ENCODE measurements at regions not wholly inside any gene's neighbourhood (a gene's known extent, or its start where the extent isn't known, plus 50 kb on each side); places are given as distances from the start of the nearest gene placed in this dataset.

- FAIRE-seq (no peak), DNase-seq (ENCODE audit: low read depth) (no peak)
- no peak overlapping the region for H3K27ac ChIP-seq (ENCODE audit: low read depth, low read length)
- H3K9me3 ChIP-seq (ENCODE audit: insufficient read depth, low read depth, low read length) = no peaks in the 10 kb centered on the region
- no peaks in the 10 kb centered on the region for H3K79me2 ChIP-seq (ENCODE audit: insufficient read depth, low read length)
- Mint-ChIP-seq H3K4me1 (ENCODE audit: low read depth, unreplicated experiment) (peaks cover 9% of the 10 kb centered on the region), H3K27ac (ENCODE audit: unreplicated experiment) (no peak overlapping the region), H3K4me3 (ENCODE audit: unreplicated experiment) (no peak overlapping the region), H3K9me3 (ENCODE audit: unreplicated experiment) (no peaks in the 10 kb centered on the region), H3K27me3 (ENCODE audit: low read depth, unreplicated experiment) (no peaks in the 10 kb centered on the region), H3K36me3 (ENCODE audit: low read depth, unreplicated experiment) (no peaks in the 10 kb centered on the region)
- no peaks in the 10 kb centered on the region for H3K36me3 ChIP-seq (ENCODE audit: insufficient read depth, low read length)
- H2AFZ ChIP-seq (ENCODE audit: low read depth, low read length) = no peak overlapping the region
- H3K4me2 ChIP-seq (ENCODE audit: low read length) = no peak overlapping the region
- TF ChIP-seq EZH2 (IDR thresholded peaks at IDR 0.05; ENCODE audit: insufficient read depth, low read length) = no peak
- TF ChIP-seq, protein P1, sequence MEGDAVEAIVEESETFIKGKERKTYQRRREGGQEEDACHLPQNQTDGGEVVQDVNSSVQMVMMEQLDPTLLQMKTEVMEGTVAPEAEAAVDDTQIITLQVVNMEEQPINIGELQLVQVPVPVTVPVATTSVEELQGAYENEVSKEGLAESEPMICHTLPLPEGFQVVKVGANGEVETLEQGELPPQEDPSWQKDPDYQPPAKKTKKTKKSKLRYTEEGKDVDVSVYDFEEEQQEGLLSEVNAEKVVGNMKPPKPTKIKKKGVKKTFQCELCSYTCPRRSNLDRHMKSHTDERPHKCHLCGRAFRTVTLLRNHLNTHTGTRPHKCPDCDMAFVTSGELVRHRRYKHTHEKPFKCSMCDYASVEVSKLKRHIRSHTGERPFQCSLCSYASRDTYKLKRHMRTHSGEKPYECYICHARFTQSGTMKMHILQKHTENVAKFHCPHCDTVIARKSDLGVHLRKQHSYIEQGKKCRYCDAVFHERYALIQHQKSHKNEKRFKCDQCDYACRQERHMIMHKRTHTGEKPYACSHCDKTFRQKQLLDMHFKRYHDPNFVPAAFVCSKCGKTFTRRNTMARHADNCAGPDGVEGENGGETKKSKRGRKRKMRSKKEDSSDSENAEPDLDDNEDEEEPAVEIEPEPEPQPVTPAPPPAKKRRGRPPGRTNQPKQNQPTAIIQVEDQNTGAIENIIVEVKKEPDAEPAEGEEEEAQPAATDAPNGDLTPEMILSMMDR (IDR thresholded peaks at IDR 0.05; ENCODE audit: insufficient read depth, low read depth, low read length) = no peak
- no peak overlapping the region for H3K9ac ChIP-seq (ENCODE audit: low read length)
- no peaks in the 10 kb centered on the region for H3K4me1 ChIP-seq (ENCODE audit: insufficient read depth, low read length)
- no peaks in the 10 kb centered on the region for H4K20me1 ChIP-seq (ENCODE audit: insufficient read depth, low read length)
- no peak overlapping the region for H3K4me3 ChIP-seq (ENCODE audit: insufficient read depth, low read depth, low read length)
- no peaks in the 10 kb centered on the region for H3K27me3 ChIP-seq (ENCODE audit: insufficient read depth, low read length)
Measured at GRCh38 chr3:117916839-117917238, 1117.8 kb downstream of the IGSF11 start.

DNA sequence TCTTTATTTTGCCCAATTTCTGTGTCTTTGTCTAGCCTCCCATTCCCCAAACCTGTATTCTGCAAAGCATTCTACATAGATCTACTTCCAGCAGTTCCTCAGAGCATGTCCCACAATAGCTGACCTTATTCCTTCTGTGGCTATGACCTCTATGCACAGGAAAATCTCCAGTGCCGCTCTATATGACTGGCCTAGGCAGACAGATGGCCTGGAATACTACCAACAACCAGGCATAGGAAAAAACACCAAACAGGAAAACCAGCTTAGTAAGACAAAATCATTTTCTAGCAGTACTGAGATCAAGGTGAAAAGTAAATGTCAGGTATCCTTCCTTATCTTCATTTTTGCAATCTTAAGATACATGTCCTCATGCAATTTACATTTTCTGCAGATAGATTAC is 1115.0 kb downstream of the IGSF11 start:
- Mint-ChIP-seq H3K9me3 (ENCODE audit: unreplicated experiment) (no peaks in the 10 kb centered on the region), H3K4me3 (ENCODE audit: unreplicated experiment) (no peak overlapping the region), H3K4me1 (ENCODE audit: low read depth, unreplicated experiment) (peaks cover 10% of the 10 kb centered on the region), H3K36me3 (ENCODE audit: low read depth, unreplicated experiment) (no peaks in the 10 kb centered on the region), H3K27me3 (ENCODE audit: low read depth, unreplicated experiment) (no peaks in the 10 kb centered on the region), H3K27ac (ENCODE audit: unreplicated experiment) (no peak overlapping the region)
- H4K20me1 ChIP-seq (ENCODE audit: insufficient read depth, low read length) = no peaks in the 10 kb centered on the region
- DNase-seq (ENCODE audit: low read depth) = no peak
- TF ChIP-seq, protein P1 (IDR thresholded peaks at IDR 0.05; ENCODE audit: insufficient read depth, low read depth, low read length) = no peak
- TF ChIP-seq EZH2 (IDR thresholded peaks at IDR 0.05; ENCODE audit: insufficient read depth, low read length) = no peak
- no peak overlapping the region for H3K27ac ChIP-seq (ENCODE audit: low read depth, low read length)
- H3K79me2 ChIP-seq (ENCODE audit: insufficient read depth, low read length) = no peaks in the 10 kb centered on the region
- H3K4me2 ChIP-seq (ENCODE audit: low read length) = no peak overlapping the region
- H2AFZ ChIP-seq (ENCODE audit: low read depth, low read length) = no peak overlapping the region
- no peak overlapping the region for H3K4me3 ChIP-seq (ENCODE audit: insufficient read depth, low read depth, low read length)
- FAIRE-seq = no peak
- no peaks in the 10 kb centered on the region for H3K4me1 ChIP-seq (ENCODE audit: insufficient read depth, low read length)
- H3K9ac ChIP-seq (ENCODE audit: low read length) = no peak overlapping the region
- no peaks in the 10 kb centered on the region for H3K9me3 ChIP-seq (ENCODE audit: insufficient read depth, low read depth, low read length)
- no peaks in the 10 kb centered on the region for H3K36me3 ChIP-seq (ENCODE audit: insufficient read depth, low read length)
- H3K27me3 ChIP-seq (ENCODE audit: insufficient read depth, low read length) = no peaks in the 10 kb centered on the region

- DNase-seq (ENCODE audit: low read depth) = no peak
- Mint-ChIP-seq H3K4me3 (ENCODE audit: unreplicated experiment) (no peak overlapping the region), H3K27me3 (ENCODE audit: low read depth, unreplicated experiment) (no peaks in the 10 kb centered on the region), H3K27ac (ENCODE audit: unreplicated experiment) (no peak overlapping the region), H3K36me3 (ENCODE audit: low read depth, unreplicated experiment) (no peaks in the 10 kb centered on the region), H3K9me3 (ENCODE audit: unreplicated experiment) (no peaks in the 10 kb centered on the region), H3K4me1 (ENCODE audit: low read depth, unreplicated experiment) (peaks cover 10% of the 10 kb centered on the region)
- FAIRE-seq = no peak
- no peak overlapping the region for H3K27ac ChIP-seq (ENCODE audit: low read depth, low read length)
- no peaks in the 10 kb centered on the region for H3K79me2 ChIP-seq (ENCODE audit: insufficient read depth, low read length)
- no peak overlapping the region for H3K4me2 ChIP-seq (ENCODE audit: low read length)
- no peaks in the 10 kb centered on the region for H3K36me3 ChIP-seq (ENCODE audit: insufficient read depth, low read length)
- no peaks in the 10 kb centered on the region for H3K9me3 ChIP-seq (ENCODE audit: insufficient read depth, low read depth, low read length)
- H3K4me3 ChIP-seq (ENCODE audit: insufficient read depth, low read depth, low read length) = no peak overlapping the region
- no peak overlapping the region for H2AFZ ChIP-seq (ENCODE audit: low read depth, low read length)
- H4K20me1 ChIP-seq (ENCODE audit: insufficient read depth, low read length) = no peaks in the 10 kb centered on the region
- H3K9ac ChIP-seq (ENCODE audit: low read length) = no peak overlapping the region
- no peaks in the 10 kb centered on the region for H3K27me3 ChIP-seq (ENCODE audit: insufficient read depth, low read length)
- TF ChIP-seq EZH2 (IDR thresholded peaks at IDR 0.05; ENCODE audit: insufficient read depth, low read length) = no peak
- TF ChIP-seq, protein P1 (IDR thresholded peaks at IDR 0.05; ENCODE audit: insufficient read depth, low read depth, low read length) = no peak
- H3K4me1 ChIP-seq (ENCODE audit: insufficient read depth, low read length) = no peaks in the 10 kb centered on the region
Measured at GRCh38 chr3:117920253-117920898, 1114.3 kb downstream of the IGSF11 start.

All from astrocyte (in vitro differentiated cells and primary cell).